HEK293 (cell line): ENCODE measurements at regions not wholly inside any gene's neighbourhood (a gene's known extent, or its start where the extent isn't known, plus 50 kb on each side); places are given as distances from the start of the nearest gene placed in this dataset.

Experiments
- TF ChIP-seq, protein P1 (sequence below): fragments of 450-650 bp; formaldehyde crosslinking; IDR thresholded peaks from 2 replicates; pipeline ENCODE4 v1.5.0; 2017; ENCODE audit warnings: missing biosample characterization, missing genetic modification characterization, borderline replicate concordance
- TF ChIP-seq, protein P2 (sequence below): fragments of 450-650 bp; formaldehyde crosslinking; IDR thresholded peaks from 2 replicates; pipeline ENCODE4 v1.5.1; 2016; ENCODE audit warnings: missing biosample characterization, missing genetic modification characterization

DNA sequence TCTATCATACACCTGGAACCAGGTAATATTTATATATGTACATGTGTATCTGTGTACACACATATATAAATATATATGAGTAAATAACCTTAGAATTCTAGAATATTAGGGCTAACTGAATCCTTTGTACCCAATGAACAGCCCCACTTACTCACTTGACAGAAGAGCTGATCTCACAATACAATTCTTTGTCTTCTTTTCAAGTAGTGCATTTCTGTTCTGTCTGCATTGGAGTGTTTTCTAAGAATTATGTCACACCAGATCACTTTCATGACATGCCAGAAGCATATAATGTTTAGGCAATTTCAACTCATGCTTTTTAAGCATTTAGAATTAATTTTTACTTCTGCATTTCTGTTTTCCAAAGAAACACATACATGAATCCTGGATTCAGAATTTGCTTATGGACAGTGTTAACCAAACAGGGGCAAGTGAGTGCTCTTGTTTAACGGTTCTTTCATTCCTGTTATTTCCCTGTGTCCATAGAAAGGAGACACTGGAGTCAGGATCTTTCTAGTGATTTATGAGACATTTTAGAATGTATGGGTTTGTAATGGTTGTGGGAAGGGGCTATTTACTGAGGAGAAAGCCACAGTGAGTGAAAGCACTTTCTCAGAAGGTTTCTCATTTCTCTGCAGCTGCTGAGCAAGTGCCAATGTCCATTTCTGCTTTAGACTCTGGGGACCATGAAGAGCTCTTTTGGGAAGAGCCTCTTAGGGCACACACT lies 123.2 kb downstream of the RMI1 start:
- TF ChIP-seq, protein P1, sequence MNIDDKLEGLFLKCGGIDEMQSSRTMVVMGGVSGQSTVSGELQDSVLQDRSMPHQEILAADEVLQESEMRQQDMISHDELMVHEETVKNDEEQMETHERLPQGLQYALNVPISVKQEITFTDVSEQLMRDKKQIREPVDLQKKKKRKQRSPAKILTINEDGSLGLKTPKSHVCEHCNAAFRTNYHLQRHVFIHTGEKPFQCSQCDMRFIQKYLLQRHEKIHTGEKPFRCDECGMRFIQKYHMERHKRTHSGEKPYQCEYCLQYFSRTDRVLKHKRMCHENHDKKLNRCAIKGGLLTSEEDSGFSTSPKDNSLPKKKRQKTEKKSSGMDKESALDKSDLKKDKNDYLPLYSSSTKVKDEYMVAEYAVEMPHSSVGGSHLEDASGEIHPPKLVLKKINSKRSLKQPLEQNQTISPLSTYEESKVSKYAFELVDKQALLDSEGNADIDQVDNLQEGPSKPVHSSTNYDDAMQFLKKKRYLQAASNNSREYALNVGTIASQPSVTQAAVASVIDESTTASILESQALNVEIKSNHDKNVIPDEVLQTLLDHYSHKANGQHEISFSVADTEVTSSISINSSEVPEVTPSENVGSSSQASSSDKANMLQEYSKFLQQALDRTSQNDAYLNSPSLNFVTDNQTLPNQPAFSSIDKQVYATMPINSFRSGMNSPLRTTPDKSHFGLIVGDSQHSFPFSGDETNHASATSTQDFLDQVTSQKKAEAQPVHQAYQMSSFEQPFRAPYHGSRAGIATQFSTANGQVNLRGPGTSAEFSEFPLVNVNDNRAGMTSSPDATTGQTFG = no peak
- TF ChIP-seq, protein P2, sequence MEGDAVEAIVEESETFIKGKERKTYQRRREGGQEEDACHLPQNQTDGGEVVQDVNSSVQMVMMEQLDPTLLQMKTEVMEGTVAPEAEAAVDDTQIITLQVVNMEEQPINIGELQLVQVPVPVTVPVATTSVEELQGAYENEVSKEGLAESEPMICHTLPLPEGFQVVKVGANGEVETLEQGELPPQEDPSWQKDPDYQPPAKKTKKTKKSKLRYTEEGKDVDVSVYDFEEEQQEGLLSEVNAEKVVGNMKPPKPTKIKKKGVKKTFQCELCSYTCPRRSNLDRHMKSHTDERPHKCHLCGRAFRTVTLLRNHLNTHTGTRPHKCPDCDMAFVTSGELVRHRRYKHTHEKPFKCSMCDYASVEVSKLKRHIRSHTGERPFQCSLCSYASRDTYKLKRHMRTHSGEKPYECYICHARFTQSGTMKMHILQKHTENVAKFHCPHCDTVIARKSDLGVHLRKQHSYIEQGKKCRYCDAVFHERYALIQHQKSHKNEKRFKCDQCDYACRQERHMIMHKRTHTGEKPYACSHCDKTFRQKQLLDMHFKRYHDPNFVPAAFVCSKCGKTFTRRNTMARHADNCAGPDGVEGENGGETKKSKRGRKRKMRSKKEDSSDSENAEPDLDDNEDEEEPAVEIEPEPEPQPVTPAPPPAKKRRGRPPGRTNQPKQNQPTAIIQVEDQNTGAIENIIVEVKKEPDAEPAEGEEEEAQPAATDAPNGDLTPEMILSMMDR (tag by site-specific recombination) = no peak
